AG08396 (cell line): ENCODE measurements at regions not wholly inside any gene's neighbourhood (a gene's known extent, or its start where the extent isn't known, plus 50 kb on each side); places are given as distances from the start of the nearest gene placed in this dataset.

Experiments
- DNase-seq: peaks from one replicate; pipeline ENCODE4 v3.0.0; 2012; ENCODE audit warnings: low spot score, mixed read lengths

DNA sequence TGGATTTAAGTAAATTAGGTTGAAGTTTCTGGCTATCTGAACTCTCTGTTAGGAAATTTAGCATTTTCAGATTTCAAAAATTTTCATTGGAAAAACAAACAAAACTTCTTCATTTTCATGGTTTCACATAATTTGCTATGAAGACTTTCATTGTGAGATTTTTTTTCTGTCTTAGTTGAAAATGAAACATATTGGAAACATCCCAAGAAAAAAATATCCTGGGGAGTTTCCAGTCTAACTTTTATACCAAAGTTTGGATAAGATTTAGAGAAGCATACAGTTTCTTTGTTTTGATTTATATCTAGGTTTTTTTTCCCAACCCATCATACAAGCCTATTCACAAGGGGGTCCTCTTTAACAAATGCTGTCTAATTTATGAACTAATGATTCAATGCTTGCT lies 300.5 kb upstream of the SEMA3A start:
- DNase-seq: no peak

DNA sequence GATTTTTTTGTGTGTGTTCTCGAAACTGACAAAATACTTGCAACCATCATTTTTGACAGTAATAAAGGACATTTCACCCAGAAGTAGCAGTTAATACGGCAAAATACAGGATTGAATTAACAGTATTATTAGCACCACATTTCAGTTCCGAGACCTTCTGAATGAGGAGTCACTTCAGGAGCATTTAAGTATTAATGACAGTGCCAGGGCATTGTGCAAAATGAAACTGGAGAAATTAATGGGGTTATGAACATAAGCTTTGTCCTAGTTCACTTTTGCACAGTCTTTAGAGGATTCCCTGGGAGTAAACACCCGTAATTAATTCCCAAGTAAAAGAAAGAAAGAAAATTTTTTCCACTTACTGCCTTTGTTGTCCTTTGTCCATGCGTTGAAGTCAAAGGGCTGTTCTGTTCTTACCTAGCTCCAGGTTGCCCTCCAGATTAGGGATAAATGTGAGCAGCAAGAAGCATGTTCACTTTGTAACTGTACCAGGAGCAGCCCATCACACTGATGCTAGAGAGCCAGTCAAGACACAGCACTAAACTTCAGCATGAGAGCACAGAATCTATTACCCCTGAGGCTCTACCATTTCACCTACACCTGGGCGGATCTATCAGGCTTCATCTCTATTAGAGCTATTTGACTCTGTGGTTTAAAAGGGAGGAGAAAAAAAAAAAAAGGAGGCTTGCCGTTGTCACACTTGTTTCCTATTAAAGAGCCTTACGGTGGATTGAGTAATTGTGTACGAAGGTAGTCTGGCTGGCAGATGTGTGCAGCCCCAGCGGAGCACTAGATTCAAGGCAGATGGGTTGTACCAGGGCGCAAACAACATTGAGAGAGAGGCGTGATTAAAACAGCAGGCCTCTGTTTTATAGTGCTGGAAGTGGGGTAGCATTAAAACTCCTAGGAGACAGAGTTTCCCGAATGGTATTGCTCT lies 297.8 kb upstream of the SEMA3A start:
- DNase-seq: no peak

DNA sequence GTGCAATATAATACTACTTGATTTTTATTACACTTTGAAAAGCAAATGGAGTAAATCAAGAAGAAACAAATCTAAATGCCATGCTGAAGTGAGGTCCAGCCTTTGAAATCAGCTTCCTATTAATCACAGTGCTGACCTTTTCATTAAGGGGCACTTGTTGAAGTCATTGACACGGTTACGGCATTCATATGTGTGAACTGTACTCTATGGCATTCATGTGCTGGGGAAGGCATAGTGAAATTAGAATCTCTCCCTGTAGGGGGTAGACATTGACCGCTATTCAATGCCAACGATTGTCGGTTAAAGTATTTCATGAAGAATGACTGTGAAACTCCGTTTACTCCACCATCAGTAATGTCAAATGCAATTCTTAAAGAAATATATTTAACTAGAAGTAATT lies 296.1 kb upstream of the SEMA3A start:
- no peak for DNase-seq

GRCh38 chr7:84484502-84485079 lies 290.0 kb upstream of the SEMA3A start:
- DNase-seq: no peak

DNA sequence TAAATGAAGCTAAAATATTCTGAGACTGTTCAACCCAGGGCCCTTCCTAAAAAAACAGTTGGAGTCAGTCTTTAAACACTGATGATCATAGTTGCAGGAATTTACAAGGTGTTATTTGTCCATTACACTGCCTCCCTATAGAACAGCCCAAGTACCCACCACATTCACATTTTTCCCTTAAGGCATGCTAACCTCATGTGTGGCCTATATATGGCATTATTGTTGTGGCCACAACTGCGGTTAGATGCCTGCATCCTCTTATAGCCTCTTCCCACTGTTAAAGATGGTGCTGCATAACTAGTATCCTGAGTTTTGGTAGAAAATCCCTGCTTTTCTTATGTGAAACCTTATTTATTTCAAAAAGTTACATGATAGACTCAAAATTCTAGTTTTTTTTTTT lies 287.9 kb upstream of the SEMA3A start:
- no peak for DNase-seq

- DNase-seq: no peak
Measured at GRCh38 chr7:84479059-84479458, 284.5 kb upstream of the SEMA3A start.

- no peak for DNase-seq
Measured at GRCh38 chr7:84477786-84478478, 283.3 kb upstream of the SEMA3A start.

DNA sequence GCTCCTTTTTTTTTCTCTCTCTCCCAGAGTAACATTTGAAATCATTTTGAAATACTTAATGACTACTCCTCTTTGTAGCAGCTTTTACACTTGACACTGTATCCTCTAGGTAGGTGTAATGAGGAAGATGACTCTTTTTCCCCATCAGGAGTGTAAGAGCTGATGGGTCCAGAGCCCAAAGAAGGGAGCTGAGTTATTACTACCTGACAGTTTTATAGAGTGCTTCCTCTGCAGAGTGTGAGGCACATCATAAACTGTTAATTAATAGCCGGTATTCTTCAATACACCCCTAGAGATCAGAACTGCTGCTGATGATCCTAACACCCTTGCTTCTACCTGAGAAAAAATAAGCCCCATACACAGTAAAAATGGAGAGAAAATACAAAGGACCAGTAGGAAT lies 279.8 kb upstream of the SEMA3A start:
- DNase-seq: no peak

DNA sequence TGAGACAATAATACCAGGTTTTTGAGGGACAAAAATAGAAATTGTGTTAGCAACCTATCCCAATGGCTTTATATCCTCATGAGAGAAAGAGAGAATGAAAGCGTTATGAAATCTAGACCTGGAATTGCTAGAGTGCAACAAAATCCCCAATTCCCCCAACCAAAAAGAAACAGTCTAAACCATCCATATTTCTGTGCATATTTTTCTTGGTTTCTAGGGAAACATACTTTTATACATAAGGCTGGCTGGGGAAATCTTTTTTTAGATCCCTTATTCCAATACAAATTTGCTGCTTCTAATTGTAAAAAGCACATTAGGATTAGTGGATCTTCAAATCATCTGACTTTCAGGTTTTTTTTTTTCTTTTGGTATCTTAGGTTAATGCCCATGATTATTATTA lies 277.0 kb upstream of the SEMA3A start:
- DNase-seq: no peak

DNA sequence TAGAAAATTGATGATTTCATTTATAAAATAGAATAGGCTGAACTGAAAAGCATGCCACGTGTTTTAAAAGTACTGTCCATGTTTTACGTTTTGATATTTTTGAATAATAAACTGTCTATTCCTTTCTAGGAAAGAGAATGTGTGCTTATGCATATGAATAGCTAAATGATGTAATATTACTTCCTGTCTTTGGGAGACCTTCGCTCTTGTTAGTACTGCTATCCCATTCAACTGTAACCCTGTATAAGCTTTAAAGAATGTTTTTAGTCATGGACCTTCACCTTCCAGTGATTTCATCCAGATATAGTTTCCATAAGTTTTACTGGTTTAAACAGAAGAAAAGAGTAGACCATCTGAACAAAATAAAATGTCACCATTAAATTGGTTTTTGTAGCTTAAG lies 274.4 kb upstream of the SEMA3A start:
- DNase-seq: no peak

DNA sequence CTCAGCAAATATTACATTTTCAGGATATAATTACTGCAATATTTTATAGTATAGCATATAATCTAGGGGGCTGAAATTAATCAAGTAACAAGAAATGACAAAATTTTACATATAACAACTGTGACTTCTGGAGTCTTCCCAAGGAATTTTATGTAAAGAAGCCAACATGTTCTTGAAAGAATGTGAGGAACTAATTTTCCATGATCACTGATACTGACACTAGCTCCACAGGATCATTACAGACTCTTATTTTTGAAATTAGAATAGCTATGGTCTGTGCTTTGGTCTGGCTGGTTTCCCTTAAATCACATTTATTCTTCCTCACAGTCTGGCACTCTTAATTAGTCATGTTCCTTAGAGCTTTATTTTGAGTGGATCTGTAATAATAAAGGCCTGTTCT lies 267.7 kb upstream of the SEMA3A start:
- DNase-seq: no peak

DNA sequence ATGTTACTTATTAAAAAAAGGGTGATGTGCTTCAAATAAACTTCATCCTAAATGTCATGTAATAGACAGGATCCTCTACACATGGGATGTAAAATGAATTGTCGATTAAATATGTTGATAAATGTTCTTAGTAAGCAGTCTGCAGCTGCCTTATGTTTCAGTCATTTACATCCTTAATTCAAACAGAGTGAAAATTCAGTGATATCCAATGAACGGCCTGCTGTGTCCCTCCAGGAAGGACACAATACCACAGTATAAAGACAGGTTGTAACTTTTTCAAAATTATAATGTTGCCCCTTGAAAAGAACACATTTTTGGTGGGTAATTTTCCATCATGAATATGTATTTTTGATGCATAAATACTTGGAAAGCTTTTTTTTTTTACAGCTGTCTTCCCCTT lies 266.5 kb upstream of the SEMA3A start:
- no peak for DNase-seq

- no peak for DNase-seq
Measured at GRCh38 chr7:84455788-84456187, 261.2 kb upstream of the SEMA3A start.

GRCh38 chr7:84454174-84454959 lies 259.8 kb upstream of the SEMA3A start:
- no peak for DNase-seq

DNA sequence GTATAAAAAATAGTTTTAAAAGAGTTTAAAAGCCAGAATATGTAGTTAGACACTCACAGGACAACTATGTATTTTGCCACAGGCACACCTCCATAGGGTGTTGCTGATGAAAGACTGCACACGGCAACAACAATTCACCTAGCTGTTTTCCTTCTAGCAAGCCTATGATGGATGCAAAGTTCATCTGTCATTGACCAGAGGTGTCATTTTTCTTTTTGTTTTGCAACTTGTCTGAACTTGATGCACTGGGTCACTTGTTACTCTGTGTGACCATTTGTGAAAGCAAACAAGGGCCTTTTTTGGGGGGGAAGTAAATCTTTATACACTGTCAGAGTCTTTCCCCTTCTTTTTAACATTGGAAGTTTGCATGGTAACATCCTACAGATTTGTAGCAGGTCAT lies 258.0 kb upstream of the SEMA3A start:
- DNase-seq: no peak

DNA sequence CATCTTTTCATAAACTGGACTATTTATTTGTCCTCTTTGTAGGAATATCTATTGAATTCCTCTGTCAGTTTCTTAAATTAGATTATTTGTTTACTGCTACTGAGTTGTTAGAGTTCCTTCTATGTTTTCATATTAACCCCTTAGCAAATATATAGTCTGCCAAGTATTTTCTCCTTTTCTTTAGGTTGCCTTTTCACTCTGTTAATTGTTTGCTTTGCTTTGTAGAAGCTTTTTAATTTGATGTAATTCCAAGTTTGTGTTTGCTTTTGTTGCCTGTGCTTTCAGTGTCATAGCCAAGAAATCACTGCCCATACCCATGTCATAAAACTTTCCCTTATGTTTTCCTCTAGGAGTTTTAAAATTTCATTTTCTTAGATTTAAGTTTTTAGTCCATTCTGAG lies 256.2 kb upstream of the SEMA3A start:
- no peak for DNase-seq

DNA sequence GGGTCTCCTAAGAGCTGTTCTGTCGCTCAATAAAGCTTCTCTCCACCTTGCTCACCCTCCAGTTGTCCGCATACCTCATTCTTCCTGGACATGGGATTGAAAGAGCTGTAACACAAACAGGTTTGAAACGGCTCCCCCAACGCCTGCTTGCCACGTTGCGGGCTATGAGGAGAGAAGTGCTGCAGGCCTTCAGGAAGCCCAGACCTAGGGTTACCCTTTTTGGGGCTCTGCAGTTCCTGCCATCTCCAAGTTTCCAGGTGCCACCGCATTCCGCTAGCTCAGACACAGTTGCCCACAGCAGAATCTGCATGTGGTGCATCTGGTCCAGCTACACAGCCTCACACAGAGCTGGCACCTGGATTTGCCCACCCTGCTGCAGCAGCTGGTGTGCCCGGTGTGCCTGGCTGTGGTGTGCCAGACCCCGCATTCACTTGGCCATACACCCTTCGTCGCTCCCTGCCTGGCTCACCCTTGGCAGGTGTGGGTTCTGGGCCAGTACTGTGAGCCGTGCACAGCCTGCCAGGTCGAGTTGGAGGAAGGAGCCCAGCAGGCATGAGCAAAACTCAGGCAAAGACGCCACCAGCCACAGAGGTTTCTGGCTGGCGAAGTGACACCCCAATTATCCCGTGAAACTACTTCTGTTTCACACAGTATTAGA lies 253.2 kb upstream of the SEMA3A start:
- DNase-seq: no peak

DNA sequence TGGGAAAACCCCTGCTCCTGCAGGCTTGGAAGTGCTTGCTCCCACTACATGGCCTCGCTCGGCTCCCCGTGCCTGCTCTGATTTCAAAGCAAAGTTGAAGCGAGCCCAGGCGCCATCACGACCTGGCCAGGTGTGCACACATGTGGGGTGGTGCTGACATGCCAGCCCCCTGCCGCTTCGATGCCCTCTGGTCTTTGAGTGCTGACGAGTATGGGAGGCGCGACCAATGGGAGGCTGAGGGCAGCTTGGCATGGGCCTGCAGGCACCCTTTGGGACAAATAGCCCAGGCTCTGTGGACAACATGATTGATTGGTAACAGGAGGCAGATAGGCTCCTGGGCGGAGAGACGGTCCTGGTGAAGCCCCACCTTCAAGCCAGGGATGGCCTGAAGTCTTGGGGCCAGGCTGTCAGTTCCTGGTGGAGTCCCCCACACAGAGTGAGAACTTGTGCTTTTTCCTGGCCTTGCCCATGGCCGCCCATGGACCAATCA lies 252.4 kb upstream of the SEMA3A start:
- no peak for DNase-seq

GRCh38 chr7:84425702-84426259 lies 231.2 kb upstream of the SEMA3A start:
- no peak for DNase-seq

DNA sequence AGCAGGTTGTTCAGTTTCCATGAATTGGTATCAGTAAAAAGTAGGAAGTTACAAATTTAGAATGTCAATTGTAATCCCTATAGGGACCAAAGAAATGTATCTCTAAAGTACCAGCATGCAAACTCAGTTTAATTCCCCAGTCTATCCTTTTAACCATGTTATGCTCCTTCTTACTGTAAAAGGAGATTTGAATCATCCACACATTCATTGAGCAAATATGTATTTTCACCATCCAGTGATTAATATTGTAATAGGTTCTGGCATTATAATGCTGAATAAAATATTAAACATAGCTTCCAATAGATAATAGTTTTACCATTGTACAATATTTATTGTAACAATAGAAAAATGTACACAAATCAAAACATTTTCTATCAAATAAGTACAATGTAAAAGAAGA lies 228.2 kb upstream of the SEMA3A start:
- DNase-seq: no peak
